Stromal cell of bone marrow (primary cell): ENCODE measurements at regions not wholly inside any gene's neighbourhood (a gene's known extent, or its start where the extent isn't known, plus 50 kb on each side); places are given as distances from the start of the nearest gene placed in this dataset.

Experiments
- DNase-seq: peaks from one replicate; pipeline ENCODE4 v3.0.0-alpha.2; 2012; ENCODE audit warnings: low read depth

- peak; percentile 41 for DNase-seq
Measured at GRCh38 chr10:83871187-83872081, 267.9 kb upstream of the GHITM start.

- DNase-seq, result no peak
Measured at GRCh38 chr10:83880252-83880791, 259.0 kb upstream of the GHITM start.

- DNase-seq, result no peak
Measured at GRCh38 chr10:83881661-83882060, 257.6 kb upstream of the GHITM start.

GRCh38 chr10:83886871-83887270 is 252.4 kb upstream of the GHITM start:
- DNase-seq, result no peak

GRCh38 chr10:83892737-83893136 is 246.6 kb upstream of the GHITM start:
- no peak for DNase-seq

GRCh38 chr10:83896219-83896618 is 243.1 kb upstream of the GHITM start:
- no peak for DNase-seq

GRCh38 chr10:83897626-83898025 is 241.7 kb upstream of the GHITM start:
- DNase-seq, result no peak

GRCh38 chr10:83908506-83908905 is 230.8 kb upstream of the GHITM start:
- no peak for DNase-seq

GRCh38 chr10:83909001-83909400 is 230.3 kb upstream of the GHITM start:
- no peak for DNase-seq

GRCh38 chr10:83915801-83916200 is 223.5 kb upstream of the GHITM start:
- no peak for DNase-seq

GRCh38 chr10:83917537-83918506 is 221.5 kb upstream of the GHITM start:
- no peak for DNase-seq

- DNase-seq, result no peak
Measured at GRCh38 chr10:83919187-83919586, 220.1 kb upstream of the GHITM start.

- DNase-seq, result no peak
Measured at GRCh38 chr10:83921984-83922860, 217.1 kb upstream of the GHITM start.

GRCh38 chr10:83925133-83925532 is 214.2 kb upstream of the GHITM start:
- DNase-seq, result no peak

GRCh38 chr10:83926606-83927005 is 212.7 kb upstream of the GHITM start:
- no peak for DNase-seq

GRCh38 chr10:83927166-83927565 is 212.1 kb upstream of the GHITM start:
- DNase-seq, result no peak

- DNase-seq, result no peak
Measured at GRCh38 chr10:83929399-83929798, 209.9 kb upstream of the GHITM start.

GRCh38 chr10:83931669-83932068 is 207.6 kb upstream of the GHITM start:
- DNase-seq, result no peak

GRCh38 chr10:83932245-83932644 is 207.1 kb upstream of the GHITM start:
- no peak for DNase-seq

GRCh38 chr10:83934062-83934461 is 205.2 kb upstream of the GHITM start:
- no peak for DNase-seq

GRCh38 chr10:83934641-83935338 is 204.5 kb upstream of the GHITM start:
- no peak for DNase-seq
